Neural cell (in vitro differentiated cells): ENCODE measurements at regions not wholly inside any gene's neighbourhood (a gene's known extent, or its start where the extent isn't known, plus 50 kb on each side); places are given as distances from the start of the nearest gene placed in this dataset.

Source experiments
- POLR2AphosphoS5 ChIP-seq: IDR thresholded peaks from 2 replicates; pipeline ENCODE4 v1.6.1; 2012
- TF ChIP-seq, protein P1 (sequence below): fragments of 450-650 bp; IDR thresholded peaks from 2 replicates; pipeline ENCODE4 v1.5.1; 2014; ENCODE audit warnings: antibody characterized with exemption, mild to moderate bottlenecking, moderate library complexity; ENCODE audit not compliant: poor library complexity, severe bottlenecking

DNA sequence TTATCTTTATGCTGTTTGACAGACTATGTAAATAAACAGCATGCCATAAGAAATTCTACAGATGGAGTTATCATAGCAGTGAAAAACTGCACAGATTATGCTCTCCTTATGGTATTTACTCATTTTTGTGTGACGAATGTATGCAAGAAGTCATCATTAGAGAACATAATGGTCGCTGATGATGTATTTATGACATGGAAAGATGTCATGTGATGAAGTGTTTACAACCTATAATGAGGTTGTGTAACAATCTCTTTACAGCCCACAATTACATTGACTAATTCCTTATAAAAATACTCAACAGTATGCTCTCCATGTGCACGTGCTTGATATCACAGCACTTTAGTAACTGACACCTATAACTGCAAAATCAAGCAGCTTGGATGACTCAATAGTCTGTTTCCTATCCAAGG lies 192.4 kb downstream of the BMP2 start:
- no peak for TF ChIP-seq POLR2AphosphoS5
- TF ChIP-seq, protein P1, sequence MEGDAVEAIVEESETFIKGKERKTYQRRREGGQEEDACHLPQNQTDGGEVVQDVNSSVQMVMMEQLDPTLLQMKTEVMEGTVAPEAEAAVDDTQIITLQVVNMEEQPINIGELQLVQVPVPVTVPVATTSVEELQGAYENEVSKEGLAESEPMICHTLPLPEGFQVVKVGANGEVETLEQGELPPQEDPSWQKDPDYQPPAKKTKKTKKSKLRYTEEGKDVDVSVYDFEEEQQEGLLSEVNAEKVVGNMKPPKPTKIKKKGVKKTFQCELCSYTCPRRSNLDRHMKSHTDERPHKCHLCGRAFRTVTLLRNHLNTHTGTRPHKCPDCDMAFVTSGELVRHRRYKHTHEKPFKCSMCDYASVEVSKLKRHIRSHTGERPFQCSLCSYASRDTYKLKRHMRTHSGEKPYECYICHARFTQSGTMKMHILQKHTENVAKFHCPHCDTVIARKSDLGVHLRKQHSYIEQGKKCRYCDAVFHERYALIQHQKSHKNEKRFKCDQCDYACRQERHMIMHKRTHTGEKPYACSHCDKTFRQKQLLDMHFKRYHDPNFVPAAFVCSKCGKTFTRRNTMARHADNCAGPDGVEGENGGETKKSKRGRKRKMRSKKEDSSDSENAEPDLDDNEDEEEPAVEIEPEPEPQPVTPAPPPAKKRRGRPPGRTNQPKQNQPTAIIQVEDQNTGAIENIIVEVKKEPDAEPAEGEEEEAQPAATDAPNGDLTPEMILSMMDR, result no peak
